K562 (cell line): ENCODE measurements at regions not wholly inside any gene's neighbourhood (a gene's known extent, or its start where the extent isn't known, plus 50 kb on each side); places are given as distances from the start of the nearest gene placed in this dataset.
A peak's percentile ranks its signal among the peaks of the same experiment; 100 is the strongest.

Source experiments
- ATAC-seq: fragments of 200-7000 bp; cut with Tn5 transposase; 3 replicates; pipeline ENCODE4 v1.9.1; 2020; ENCODE audit warnings: moderate library complexity
- BruUV-seq: library from RNA; stranded (reverse); fragments of 400-500 nt; replicated peaks from 2 replicates; lab custom pipeline; 2021; lab: Mats Ljungman, UMichigan
- CTCF ChIA-PET: fragments of 300-600 bp; formaldehyde crosslinking; extraction: SDS; loops from one replicate; lab custom pipeline; 2021; ENCODE audit warnings: low intra/inter-chr PET ratio; lab: Yijun Ruan, JAX
- POLR2A ChIA-PET: fragments of 300-600, 350-650 bp; sonication (Branson Sonifier 250); formaldehyde crosslinking; extraction: SDS; loops from one replicate; lab custom pipeline; 2021; ENCODE audit warnings: antibody characterized with exemption, inconsistent platforms; lab: Yijun Ruan, JAX
- DNase-seq, 4 experiments: peaks; one replicate each; pipeline versions ENCODE4 v3.0.0 to v3.0.0-alpha.2; 2011 to 2018; ENCODE audit warnings: low spot score in 3 of 4, mixed read lengths in 3 of 4; ENCODE audit errors: extremely low read depth in 1 of 4
- FAIRE-seq: peaks from 2 replicates; lab custom pipeline; 2011; peaks lifted over from hg19 to GRCh38; lab: Jason Lieb, UNC
- H2AFZ ChIP-seq: 2 replicates; pipeline ENCODE4 v1.6.0; 2011; ENCODE audit warnings: low read depth, low read length, control low read depth, inconsistent platforms
- H3K27ac ChIP-seq: fragments of 200-600 bp; 3 replicates; pipeline ENCODE4 v1.8.0; 2011; ENCODE audit warnings: low read depth, mild to moderate bottlenecking, control low read depth, inconsistent platforms, low read length, moderate library complexity, mixed read lengths; ENCODE audit errors: extremely low read depth
- H3K27me3 ChIP-seq, 2 experiments: fragments of 300-600 bp in 1 of 2; 2 replicates in 1 of 2; 3 replicates in 1 of 2; pipeline versions ENCODE4 v1.6.0 to v1.8.0; 2011; ENCODE audit warnings: inconsistent platforms in 2 of 2, low read length in 2 of 2, mild to moderate bottlenecking in 1 of 2, mixed read lengths in 1 of 2, moderate library complexity in 1 of 2; ENCODE audit not compliant: control insufficient read depth in 2 of 2, insufficient read depth in 2 of 2
- H3K36me3 ChIP-seq: fragments of 300-600 bp; 3 replicates; pipeline ENCODE4 v1.8.0; 2011; ENCODE audit warnings: mild to moderate bottlenecking, low read length, inconsistent platforms; ENCODE audit not compliant: control insufficient read depth, insufficient read depth
- H3K4me1 ChIP-seq, 2 experiments: fragments of 200-600 bp in 1 of 2; replicated peaks in 1 of 2; 2 replicates in 1 of 2; 3 replicates in 1 of 2; pipeline versions ENCODE4 v1.5.1 to v1.8.0; 2011; ENCODE audit warnings: inconsistent platforms in 2 of 2, low read length in 2 of 2, mild to moderate bottlenecking in 1 of 2, mixed read lengths in 1 of 2, moderate library complexity in 1 of 2; ENCODE audit not compliant: control insufficient read depth in 2 of 2, insufficient read depth in 2 of 2
- H3K4me2 ChIP-seq: 2 replicates; pipeline ENCODE4 v1.6.1; 2011; ENCODE audit warnings: low read length, control low read depth, inconsistent platforms, mixed read lengths; ENCODE audit not compliant: insufficient read depth
- H3K4me3 ChIP-seq: fragments of 200-600 bp; sonication (generic), shearing (Covaris generic); 2 replicates; pipeline ENCODE4 v1.5.1; 2016; ENCODE audit warnings: control low read depth, inconsistent platforms
- H3K79me2 ChIP-seq: fragments of 200-600 bp; 3 replicates; pipeline ENCODE4 v1.8.0; 2011; ENCODE audit warnings: low read length, inconsistent platforms; ENCODE audit not compliant: control insufficient read depth, insufficient read depth
- H3K9ac ChIP-seq, 2 experiments: 2 replicates each; pipeline versions ENCODE4 v1.6.0 to v1.6.1; 2011; ENCODE audit warnings: low read depth in 2 of 2, low read length in 2 of 2, control low read depth in 1 of 2, inconsistent platforms in 1 of 2, mild to moderate bottlenecking in 1 of 2, mixed read lengths in 1 of 2; ENCODE audit not compliant: insufficient read depth in 1 of 2
- H3K9me1 ChIP-seq: one replicate; pipeline ENCODE4 v1.6.0; 2011; ENCODE audit warnings: inconsistent platforms, mild to moderate bottlenecking, low read length, moderate library complexity; ENCODE audit not compliant: control insufficient read depth, insufficient read depth
- H3K9me3 ChIP-seq: replicated peaks from 2 replicates; pipeline ENCODE4 v1.5.1; 2011; ENCODE audit warnings: low read depth, low read length, inconsistent platforms; ENCODE audit not compliant: control insufficient read depth, insufficient read depth
- H4K20me1 ChIP-seq: replicated peaks from 2 replicates; pipeline ENCODE4 v1.6.1; 2011; ENCODE audit warnings: low read length, inconsistent platforms, mixed read lengths; ENCODE audit not compliant: control insufficient read depth, insufficient read depth
- HMBOX1 ChIP-seq: sonication (generic); IDR thresholded peaks from 2 replicates; pipeline ENCODE4 v1.6.1; 2016
- HNRNPK ChIP-seq: fragments of 200-400 bp; formaldehyde crosslinking; IDR thresholded peaks from one replicate; pipeline ENCODE4 v1.6.1; 2018; ENCODE audit warnings: mild to moderate bottlenecking, low read depth, low read length; ENCODE audit not compliant: poor library complexity, severe bottlenecking
- IRF2 ChIP-seq: sonication (generic); formaldehyde crosslinking; IDR thresholded peaks from 2 replicates; pipeline ENCODE4 v1.8.1; 2022; ENCODE audit warnings: mild to moderate bottlenecking, missing genetic modification reagents
- KDM1A ChIP-seq, 2 experiments: fragments of 450-650 bp; IDR thresholded peaks; 2 replicates each; pipeline ENCODE4 v1.6.1; 2016; ENCODE audit warnings: mild to moderate bottlenecking in 2 of 2
- ZNF12 ChIP-seq: sonication (generic); formaldehyde crosslinking; IDR thresholded peaks from 2 replicates; pipeline ENCODE4 v1.4.0; 2020; ENCODE audit warnings: mild to moderate bottlenecking, missing genetic modification reagents
- WGBS: fragments of 100-300 bp; shearing (Covaris generic); methylation state at CpG from one replicate; pipeline ENCODE4 v1.1.6; 2016; ENCODE audit warnings: low coverage, mixed read lengths; ENCODE audit not compliant: insufficient coverage; ENCODE audit errors: missing lambda C conversion rate; 5-methylcytosine and 5-hydroxymethylcytosine counted together
- in situ Hi-C: fragments of 300-500 bp; cut with MboI; formaldehyde crosslinking; loops from 4 replicates; pipeline ENCODE4 v1.15.0; 2018; ENCODE audit warnings: inconsistent platforms, mixed read lengths
- intact Hi-C: fragments of 100-400 bp; cut with micrococcal nuclease; formaldehyde crosslinking; loops from 2 replicates; pipeline ENCODE4 v1.14.2; 2022
- TF ChIP-seq, protein P1 (sequence below), 2 experiments: fragments of 450-650 bp; formaldehyde crosslinking in 1 of 2; IDR thresholded peaks; 2 replicates each; pipeline versions ENCODE4 v1.4.0 to v1.6.1; 2014 to 2020; ENCODE audit warnings: mild to moderate bottlenecking in 2 of 2, borderline replicate concordance in 1 of 2, low read depth in 1 of 2
- TF ChIP-seq, protein P2 (sequence below): fragments of 250-450 bp; sonication (Bioruptor Pico); IDR thresholded peaks from 2 replicates; pipeline ENCODE4 v1.9.0; 2021; ENCODE audit warnings: mild to moderate bottlenecking
- TF ChIP-seq, protein P3 (sequence below): fragments of 450-650 bp; IDR thresholded peaks from 2 replicates; pipeline ENCODE4 v1.6.1; 2016; ENCODE audit warnings: borderline replicate concordance

GRCh38 chr1:36585569-36586548 is 103.1 kb upstream of the CSF3R start:
- DNase-seq, result peak in 1 of 4 experiments; percentile 20
- ATAC-seq, result no peak; the same call in 2 of the 3 replicates
- CTCF ChIA-PET, result no interaction called here
- H3K4me2 ChIP-seq, result no peak overlapping the region
- H3K27ac ChIP-seq, result no peak overlapping the region
- H3K4me1 ChIP-seq, result no peaks in the 10 kb centered on the region; a peak in 2 of 5 replicates
- no peaks in the 10 kb centered on the region for H3K79me2 ChIP-seq
- H2AFZ ChIP-seq, result no peak overlapping the region
- peaks cover 39 to 74% of the 10 kb centered on the region in 2 experiments for H3K27me3 ChIP-seq
- H3K9ac ChIP-seq, result 0 out of 4 replicates have a peak overlapping the region, but pooled peaks of 1 of the 2 experiments have one; percentile 18
- POLR2A ChIA-PET, result interaction anchor here (0.7 to 1.4 kb wide), 2 partner anchors 10 to 14 kb away, joined by 3 read pairs; no protein-coding TSS in a partner anchor
- H3K9me3 ChIP-seq, result no peaks in the 10 kb centered on the region
- H3K4me3 ChIP-seq, result no peak overlapping the region
- H4K20me1 ChIP-seq, result peaks cover 29% of the 10 kb centered on the region
- FAIRE-seq, result no peak
- intact Hi-C loops (no loop called here), in situ Hi-C loops (no loop called here)
- H3K36me3 ChIP-seq, result no peaks in the 10 kb centered on the region
- H3K9me1 ChIP-seq, result no peaks in the 10 kb centered on the region
- WGBS, result under 1% methylated on average over 23 of the region's 24 CpGs
- no TSS peak for BruUV-seq
- TF ChIP-seq, protein P1, sequence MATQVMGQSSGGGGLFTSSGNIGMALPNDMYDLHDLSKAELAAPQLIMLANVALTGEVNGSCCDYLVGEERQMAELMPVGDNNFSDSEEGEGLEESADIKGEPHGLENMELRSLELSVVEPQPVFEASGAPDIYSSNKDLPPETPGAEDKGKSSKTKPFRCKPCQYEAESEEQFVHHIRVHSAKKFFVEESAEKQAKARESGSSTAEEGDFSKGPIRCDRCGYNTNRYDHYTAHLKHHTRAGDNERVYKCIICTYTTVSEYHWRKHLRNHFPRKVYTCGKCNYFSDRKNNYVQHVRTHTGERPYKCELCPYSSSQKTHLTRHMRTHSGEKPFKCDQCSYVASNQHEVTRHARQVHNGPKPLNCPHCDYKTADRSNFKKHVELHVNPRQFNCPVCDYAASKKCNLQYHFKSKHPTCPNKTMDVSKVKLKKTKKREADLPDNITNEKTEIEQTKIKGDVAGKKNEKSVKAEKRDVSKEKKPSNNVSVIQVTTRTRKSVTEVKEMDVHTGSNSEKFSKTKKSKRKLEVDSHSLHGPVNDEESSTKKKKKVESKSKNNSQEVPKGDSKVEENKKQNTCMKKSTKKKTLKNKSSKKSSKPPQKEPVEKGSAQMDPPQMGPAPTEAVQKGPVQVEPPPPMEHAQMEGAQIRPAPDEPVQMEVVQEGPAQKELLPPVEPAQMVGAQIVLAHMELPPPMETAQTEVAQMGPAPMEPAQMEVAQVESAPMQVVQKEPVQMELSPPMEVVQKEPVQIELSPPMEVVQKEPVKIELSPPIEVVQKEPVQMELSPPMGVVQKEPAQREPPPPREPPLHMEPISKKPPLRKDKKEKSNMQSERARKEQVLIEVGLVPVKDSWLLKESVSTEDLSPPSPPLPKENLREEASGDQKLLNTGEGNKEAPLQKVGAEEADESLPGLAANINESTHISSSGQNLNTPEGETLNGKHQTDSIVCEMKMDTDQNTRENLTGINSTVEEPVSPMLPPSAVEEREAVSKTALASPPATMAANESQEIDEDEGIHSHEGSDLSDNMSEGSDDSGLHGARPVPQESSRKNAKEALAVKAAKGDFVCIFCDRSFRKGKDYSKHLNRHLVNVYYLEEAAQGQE (IDR thresholded peaks at IDR 0.05; ENCODE audit: borderline replicate concordance), result no peak
- TF ChIP-seq, protein P1 (CRISPR knock-in tag; IDR thresholded peaks at IDR 0.05; ENCODE audit: low read depth), result no peak
- TF ChIP-seq, protein P2, sequence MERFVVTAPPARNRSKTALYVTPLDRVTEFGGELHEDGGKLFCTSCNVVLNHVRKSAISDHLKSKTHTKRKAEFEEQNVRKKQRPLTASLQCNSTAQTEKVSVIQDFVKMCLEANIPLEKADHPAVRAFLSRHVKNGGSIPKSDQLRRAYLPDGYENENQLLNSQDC (CRISPR knock-in tag), result no peak
- no peak for TF ChIP-seq ZNF12 (CRISPR knock-in tag)
- TF ChIP-seq IRF2 (CRISPR knock-in tag), result no peak
- TF ChIP-seq HMBOX1, result no peak
- TF ChIP-seq, protein P3, sequence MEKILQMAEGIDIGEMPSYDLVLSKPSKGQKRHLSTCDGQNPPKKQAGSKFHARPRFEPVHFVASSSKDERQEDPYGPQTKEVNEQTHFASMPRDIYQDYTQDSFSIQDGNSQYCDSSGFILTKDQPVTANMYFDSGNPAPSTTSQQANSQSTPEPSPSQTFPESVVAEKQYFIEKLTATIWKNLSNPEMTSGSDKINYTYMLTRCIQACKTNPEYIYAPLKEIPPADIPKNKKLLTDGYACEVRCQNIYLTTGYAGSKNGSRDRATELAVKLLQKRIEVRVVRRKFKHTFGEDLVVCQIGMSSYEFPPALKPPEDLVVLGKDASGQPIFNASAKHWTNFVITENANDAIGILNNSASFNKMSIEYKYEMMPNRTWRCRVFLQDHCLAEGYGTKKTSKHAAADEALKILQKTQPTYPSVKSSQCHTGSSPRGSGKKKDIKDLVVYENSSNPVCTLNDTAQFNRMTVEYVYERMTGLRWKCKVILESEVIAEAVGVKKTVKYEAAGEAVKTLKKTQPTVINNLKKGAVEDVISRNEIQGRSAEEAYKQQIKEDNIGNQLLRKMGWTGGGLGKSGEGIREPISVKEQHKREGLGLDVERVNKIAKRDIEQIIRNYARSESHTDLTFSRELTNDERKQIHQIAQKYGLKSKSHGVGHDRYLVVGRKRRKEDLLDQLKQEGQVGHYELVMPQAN, result no peak
- TF ChIP-seq KDM1A (IDR thresholded peaks at IDR 0.05), result no peak
- no peak for TF ChIP-seq HNRNPK
